H1 (cell line): ENCODE measurements at regions not wholly inside any gene's neighbourhood (a gene's known extent, or its start where the extent isn't known, plus 50 kb on each side); places are given as distances from the start of the nearest gene placed in this dataset.

Experiments
- CTCF ChIA-PET: fragments of 300-600 bp; sonication (Branson Sonifier 250); formaldehyde crosslinking; loops from one replicate; lab custom pipeline; 2021; ENCODE audit not compliant: partially characterized antibody; lab: Charles Lee
- POLR2A ChIA-PET: fragments of 300-600 bp; sonication (Branson Sonifier 250); formaldehyde crosslinking; loops from one replicate; lab custom pipeline; 2021; ENCODE audit warnings: inconsistent platforms; ENCODE audit not compliant: partially characterized antibody; lab: Charles Lee
- DNase-seq, 2 experiments: peaks; one replicate each; pipeline versions ENCODE4 v3.0.0 to v3.0.0-alpha.2; 2010 to 2022; ENCODE audit warnings: low spot score in 2 of 2, low read depth in 1 of 2, mixed read lengths in 1 of 2
- FAIRE-seq: peaks from 2 replicates; lab custom pipeline; 2011; peaks lifted over from hg19 to GRCh38; lab: Jason Lieb, UNC
- H2AFZ ChIP-seq: 2 replicates; pipeline ENCODE4 v1.8.1; 2012; ENCODE audit warnings: low read length, inconsistent platforms
- H2AK5ac ChIP-seq: 2 replicates; pipeline ENCODE4 v1.6.1; 2013; ENCODE audit warnings: low read depth, low read length
- H2BK120ac ChIP-seq: replicated peaks from 2 replicates; pipeline ENCODE3; 2013; ENCODE audit warnings: low read depth, low read length, inconsistent platforms
- H2BK12ac ChIP-seq: 2 replicates; pipeline ENCODE4 v1.6.1; 2013; ENCODE audit warnings: low read depth, low read length
- H2BK15ac ChIP-seq: 2 replicates; pipeline ENCODE4 v1.6.1; 2013; ENCODE audit warnings: low read length
- H2BK20ac ChIP-seq: 2 replicates; pipeline ENCODE4 v1.6.1; 2013; ENCODE audit warnings: low read length
- H2BK5ac ChIP-seq: 2 replicates; pipeline ENCODE4 v1.6.1; 2013; ENCODE audit warnings: low read depth, low read length
- H3K14ac ChIP-seq: 2 replicates; pipeline ENCODE4 v1.6.1; 2013; ENCODE audit warnings: inconsistent platforms; ENCODE audit not compliant: insufficient read length
- H3K18ac ChIP-seq: 2 replicates; pipeline ENCODE4 v1.6.1; 2013; ENCODE audit warnings: low read length; ENCODE audit errors: extremely low read depth
- H3K23ac ChIP-seq: 2 replicates; pipeline ENCODE4 v1.6.1; 2013; ENCODE audit warnings: inconsistent platforms; ENCODE audit not compliant: insufficient read length
- H3K23me2 ChIP-seq: 2 replicates; pipeline ENCODE4 v1.6.1; 2013; ENCODE audit warnings: low read depth, low read length
- H3K27ac ChIP-seq: 2 replicates; pipeline ENCODE4 v1.6.1; 2011; ENCODE audit warnings: low read depth, low read length, inconsistent platforms
- H3K27me3 ChIP-seq, 4 experiments: replicated peaks in 1 of 4; 1 replicate in 1 of 4; 2 replicates in 3 of 4; pipeline versions ENCODE4 v1.6.1 to v1.8.1; 2011 to 2013; ENCODE audit warnings: low read length in 3 of 4, mild to moderate bottlenecking in 3 of 4, inconsistent platforms in 2 of 4, mixed read lengths in 2 of 4, moderate library complexity in 1 of 4; ENCODE audit not compliant: control insufficient read depth in 3 of 4, insufficient read depth in 3 of 4; ENCODE audit errors: extremely low read depth in 1 of 4
- H3K36me3 ChIP-seq, 4 experiments: 2 replicates each; pipeline versions ENCODE4 v1.6.1 to v1.8.1; 2011 to 2013; ENCODE audit warnings: mild to moderate bottlenecking in 4 of 4, low read length in 3 of 4, moderate library complexity in 2 of 4, control low read depth in 1 of 4, inconsistent platforms in 1 of 4; ENCODE audit not compliant: insufficient read depth in 4 of 4, control insufficient read depth in 2 of 4
- H3K4ac ChIP-seq: replicated peaks from 2 replicates; pipeline ENCODE3; 2013; ENCODE audit warnings: low read length, low read depth, mixed read lengths, inconsistent platforms; ENCODE audit not compliant: insufficient read length
- H3K4me1 ChIP-seq, 4 experiments: replicated peaks in 1 of 4; 1 replicate in 1 of 4; 2 replicates in 3 of 4; pipeline versions ENCODE4 v1.6.1 to v1.8.1; 2011 to 2013; ENCODE audit warnings: low read length in 3 of 4, inconsistent platforms in 2 of 4, mixed read lengths in 1 of 4; ENCODE audit not compliant: insufficient read depth in 4 of 4, control insufficient read depth in 3 of 4
- H3K4me2 ChIP-seq, 2 experiments: 2 replicates each; pipeline versions ENCODE4 v1.6.1 to v1.8.1; 2011 to 2013; ENCODE audit warnings: low read depth in 2 of 2, low read length in 2 of 2, control low read depth in 1 of 2, inconsistent platforms in 1 of 2, mild to moderate bottlenecking in 1 of 2; ENCODE audit not compliant: insufficient read depth in 1 of 2
- H3K4me3 ChIP-seq, 4 experiments: fragments of 200-600, 300-600 bp in 1 of 4; sonication (generic), shearing (Covaris generic), sonication (Bioruptor Twin) in 1 of 4; 2 replicates each; pipeline versions ENCODE4 v1.5.1 to v1.8.1; 2011 to 2016; ENCODE audit warnings: low read length in 4 of 4, low read depth in 3 of 4, control low read depth in 2 of 4, inconsistent platforms in 2 of 4, mild to moderate bottlenecking in 2 of 4, mixed read lengths in 1 of 4, moderate library complexity in 1 of 4; ENCODE audit not compliant: insufficient read depth in 2 of 4; ENCODE audit errors: extremely low read depth in 1 of 4
- H3K56ac ChIP-seq: replicated peaks from 2 replicates; pipeline ENCODE3; 2013; ENCODE audit warnings: low read depth, mild to moderate bottlenecking, mixed read lengths, low read length, inconsistent platforms; ENCODE audit not compliant: insufficient read length
- H3K79me1 ChIP-seq: 2 replicates; pipeline ENCODE4 v1.6.1; 2013; ENCODE audit warnings: low read depth, low read length, control low read depth
- H3K79me2 ChIP-seq, 2 experiments: 2 replicates each; pipeline versions ENCODE4 v1.6.1 to v1.8.1; 2012 to 2013; ENCODE audit warnings: low read length in 2 of 2, mild to moderate bottlenecking in 2 of 2, inconsistent platforms in 1 of 2; ENCODE audit not compliant: insufficient read depth in 2 of 2, control insufficient read depth in 1 of 2
- H3K9ac ChIP-seq, 4 experiments: replicated peaks in 1 of 4; 1 replicate in 1 of 4; 2 replicates in 3 of 4; pipeline versions ENCODE4 v1.6.1 to v1.8.1; 2011 to 2013; ENCODE audit warnings: low read depth in 3 of 4, low read length in 3 of 4, control low read depth in 2 of 4, mild to moderate bottlenecking in 2 of 4, moderate library complexity in 2 of 4, inconsistent platforms in 1 of 4; ENCODE audit errors: extremely low read depth in 1 of 4
- H3K9me3 ChIP-seq, 2 experiments: 2 replicates each; pipeline versions ENCODE4 v1.6.1 to v1.8.1; 2012 to 2013; ENCODE audit warnings: mild to moderate bottlenecking in 2 of 2, moderate library complexity in 2 of 2, control low read depth in 1 of 2, inconsistent platforms in 1 of 2, low read depth in 1 of 2, low read length in 1 of 2, mixed read lengths in 1 of 2; ENCODE audit not compliant: insufficient read depth in 2 of 2
- H4K20me1 ChIP-seq, 2 experiments: replicated peaks in 1 of 2; 2 replicates each; pipeline versions ENCODE3 to v1.8.1; 2011 to 2013; ENCODE audit warnings: inconsistent platforms in 2 of 2, low read length in 2 of 2, mild to moderate bottlenecking in 1 of 2; ENCODE audit not compliant: insufficient read depth in 2 of 2, control insufficient read depth in 1 of 2
- H4K5ac ChIP-seq: 2 replicates; pipeline ENCODE4 v1.6.1; 2013; ENCODE audit warnings: low read length, low read depth, mixed read lengths, inconsistent platforms; ENCODE audit not compliant: insufficient read length
- H4K8ac ChIP-seq: 2 replicates; pipeline ENCODE4 v1.8.0; 2013; ENCODE audit warnings: mild to moderate bottlenecking, moderate library complexity, low read length, inconsistent platforms; ENCODE audit not compliant: insufficient read depth; ENCODE audit errors: extremely low read depth
- H4K91ac ChIP-seq: replicated peaks from 2 replicates; pipeline ENCODE3; 2013; ENCODE audit warnings: low read length, mixed read lengths, inconsistent platforms; ENCODE audit not compliant: insufficient read length
- FOSL1 ChIP-seq: IDR thresholded peaks from 2 replicates; pipeline ENCODE4 v1.6.1; 2011; ENCODE audit warnings: mild to moderate bottlenecking, low read depth, low read length, moderate library complexity; ENCODE audit not compliant: insufficient read depth
- HDAC6 ChIP-seq: IDR thresholded peaks from one replicate; pipeline ENCODE4 v1.7.1; 2012; ENCODE audit warnings: low read depth, mild to moderate bottlenecking, inconsistent platforms, low read length, moderate library complexity
- POLR2A ChIP-seq, 2 experiments: IDR thresholded peaks; 1 replicate in 1 of 2; 2 replicates in 1 of 2; pipeline ENCODE4 v1.6.1; 2011; ENCODE audit warnings: low read depth in 2 of 2, low read length in 2 of 2, mild to moderate bottlenecking in 2 of 2; ENCODE audit errors: control extremely low read depth in 1 of 2
- RAD21 ChIP-seq, 2 experiments: IDR thresholded peaks in 1 of 2; conservative IDR thresholded peaks in 1 of 2; 2 replicates each; pipeline ENCODE4 v1.6.1; 2011; ENCODE audit warnings: low read depth in 2 of 2, low read length in 2 of 2, improper control_type of control experiment in 1 of 2, inconsistent platforms in 1 of 2, mild to moderate bottlenecking in 1 of 2, moderate library complexity in 1 of 2
- RBBP5 ChIP-seq: IDR thresholded peaks from 2 replicates; pipeline ENCODE4 v1.7.1; 2012; ENCODE audit warnings: low read depth, mild to moderate bottlenecking, inconsistent platforms, low read length, moderate library complexity, borderline replicate concordance
- RNF2 ChIP-seq: fragments of 200-900, 300-1000 bp; sonication (generic); IDR thresholded peaks from 2 replicates; pipeline ENCODE4 v1.7.1; 2016; ENCODE audit warnings: borderline replicate concordance, low read depth, mild to moderate bottlenecking, antibody characterized with exemption, low read length; ENCODE audit not compliant: poor library complexity, severe bottlenecking; ENCODE audit errors: missing control alignments
- SAP30 ChIP-seq: fragments of 300-600 bp; sonication (generic); IDR thresholded peaks from 2 replicates; pipeline ENCODE4 v1.7.1; 2012; ENCODE audit warnings: low read length, moderate library complexity, mild to moderate bottlenecking, inconsistent platforms; ENCODE audit not compliant: insufficient read depth, insufficient replicate concordance
- SUZ12 ChIP-seq: fragments of 200-600 bp; sonication (generic); IDR thresholded peaks from 2 replicates; pipeline ENCODE4 v1.6.1; 2012; ENCODE audit warnings: mild to moderate bottlenecking, inconsistent platforms, low read length, moderate library complexity, mixed read lengths
- TEAD4 ChIP-seq: IDR thresholded peaks from 2 replicates; pipeline ENCODE4 v1.6.1; 2012; ENCODE audit warnings: low read depth, low read length, inconsistent platforms, mixed read lengths
- WGBS, 2 experiments: shearing (Covaris generic) in 1 of 2; methylation state at CpG; one replicate each; pipeline versions ENCODE4 v1.1.6 to v1.1.7; 2013 to 2015; ENCODE audit warnings: low lambda C conversion rate in 2 of 2, mixed read lengths in 2 of 2, inconsistent platforms in 1 of 2, low coverage in 1 of 2, missing lambda C conversion rate in 1 of 2; ENCODE audit not compliant: insufficient replicate concordance in 2 of 2, insufficient coverage in 1 of 2, insufficient read length in 1 of 2; ENCODE audit errors: extremely low coverage in 1 of 2, missing lambda C conversion rate in 1 of 2; 5-methylcytosine and 5-hydroxymethylcytosine counted together
- TF ChIP-seq, protein P1 (sequence below): IDR thresholded peaks from 2 replicates; pipeline ENCODE4 v1.6.1; 2011; ENCODE audit warnings: low read depth, mild to moderate bottlenecking, low read length; ENCODE audit not compliant: insufficient read depth

- WGBS, 2 experiments, result 57% methylated on average over 3 of the region's 3 CpGs; no CpG with 5 or more reads in 1 of the 2 experiments
- no peak overlapping the region for H2AK5ac ChIP-seq
- DNase-seq (no peak), FAIRE-seq (peak; percentile 36)
- H3K4me3 ChIP-seq, result no peak overlapping the region
- H2BK12ac ChIP-seq, result no peak overlapping the region
- ChIA-PET CTCF (interaction anchor here (0.7 to 2.7 kb wide), 20 partner anchors 9 to 429 kb away, joined by 3 to 32 read pairs (median 4); no protein-coding TSS in a partner anchor), POLR2A (interaction anchor here (0.7 kb wide), 1 partner anchor 12 kb away, joined by 4 read pairs; no protein-coding TSS in a partner anchor)
- H3K9me3 ChIP-seq, result no peaks in the 10 kb centered on the region
- H3K4me2 ChIP-seq, result no peak overlapping the region
- no peak overlapping the region for H3K4ac ChIP-seq
- H3K56ac ChIP-seq, result no peak overlapping the region
- H3K9ac ChIP-seq, result no peak overlapping the region
- no peak overlapping the region for H3K18ac ChIP-seq
- no peak overlapping the region for H2BK120ac ChIP-seq
- no peak overlapping the region for H3K23ac ChIP-seq
- H2BK15ac ChIP-seq, result no peak overlapping the region
- H3K27me3 ChIP-seq, result no peaks in the 10 kb centered on the region
- H3K79me1 ChIP-seq, result no peaks in the 10 kb centered on the region
- no peak overlapping the region for H2AFZ ChIP-seq
- no peaks in the 10 kb centered on the region for H3K79me2 ChIP-seq
- H2BK5ac ChIP-seq, result no peak overlapping the region
- H4K8ac ChIP-seq, result no peak overlapping the region
- no peaks in the 10 kb centered on the region for H3K4me1 ChIP-seq
- no peaks in the 10 kb centered on the region for H3K23me2 ChIP-seq
- no peak overlapping the region for H3K14ac ChIP-seq
- no peak overlapping the region for H4K5ac ChIP-seq
- H4K91ac ChIP-seq, result no peak overlapping the region
- H2BK20ac ChIP-seq, result no peak overlapping the region
- no peak overlapping the region for H3K27ac ChIP-seq
- no peaks in the 10 kb centered on the region for H4K20me1 ChIP-seq
- H3K36me3 ChIP-seq, result no peaks in the 10 kb centered on the region
- TF ChIP-seq RNF2 (no peak), SUZ12 (no peak), TEAD4 (peak; percentile 53; the same call in 1 of the 2 replicates), RBBP5 (no peak), HDAC6 (no peak), POLR2A (IDR thresholded peaks at IDR 0.05; ENCODE audit: control extremely low read depth in 1 of 2, low read depth in 2 of 2, low read length in 2 of 2) (no peak), FOSL1 (no peak), SAP30 (no peak), RAD21 (IDR thresholded peaks at IDR 0.05 in 1 of 2, conservative IDR thresholded peaks at IDR 0.05 in 1 of 2; ENCODE audit: low read depth in 2 of 2, low read length in 2 of 2) (peak; percentile 64 to 65)
- TF ChIP-seq, protein P1, sequence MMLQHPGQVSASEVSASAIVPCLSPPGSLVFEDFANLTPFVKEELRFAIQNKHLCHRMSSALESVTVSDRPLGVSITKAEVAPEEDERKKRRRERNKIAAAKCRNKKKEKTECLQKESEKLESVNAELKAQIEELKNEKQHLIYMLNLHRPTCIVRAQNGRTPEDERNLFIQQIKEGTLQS, result no peak
Observed at GRCh38 chr3:152524198-152525140, 255.7 kb downstream of the MBNL1 start.
